ENCODE measurements at regions not wholly inside any gene's neighbourhood (a gene's known extent, or its start where the extent isn't known, plus 50 kb on each side); places are given as distances from the start of the nearest gene placed in this dataset.

DNA sequence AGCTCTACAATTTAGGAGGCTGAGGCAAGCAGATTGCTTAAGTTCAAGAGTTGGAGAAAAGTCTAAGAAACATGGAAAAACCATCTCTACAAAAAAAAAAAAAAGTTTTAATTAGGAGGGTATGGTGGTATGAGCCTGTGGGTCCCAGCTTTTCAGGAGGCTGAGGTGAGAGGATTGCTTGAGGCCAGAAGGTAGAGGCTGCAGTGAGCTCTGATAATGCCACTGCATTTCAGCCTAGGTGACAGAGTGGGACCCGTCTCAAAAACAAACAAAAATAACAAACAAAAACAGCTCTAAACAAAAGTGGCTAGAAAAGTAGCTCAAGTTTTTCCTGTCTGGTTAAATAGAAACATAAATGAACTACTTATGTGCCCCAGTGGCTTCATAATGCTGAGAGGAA is 2133.6 kb upstream of the DEFB115 start:
- Histone ChIP-seq H3K27me3 (no peaks in the 10 kb centered on the region), H3K4me1 (no peaks in the 10 kb centered on the region), H3K9me3 (peaks cover 0 to 36% (median 20%) of the 10 kb centered on the region in 4 donors), H3K27ac (no peak overlapping the region), H3K4me3 (no peak overlapping the region), H3K36me3 (peaks cover 0 to 5% (median 0%) of the 10 kb centered on the region in 4 donors)
- 43 to 56% (median 46%) methylated on average over 1 of the region's 1 CpG for WGBS, 5 donors
- TF ChIP-seq CTCF (IDR thresholded peaks at IDR 0.05) (no peak), POLR2AphosphoS5 (IDR thresholded peaks at IDR 0.05) (no peak), EP300 (IDR thresholded peaks at IDR 0.05) (no peak), POLR2A (IDR thresholded peaks at IDR 0.05) (no peak)
- DNase-seq = no peak
- intact Hi-C loops (cut with DNase I; ENCODE audit: low total_unique reads) = no loop called here
